BLaER1 treated with 17β-estradiol and CSF1 and Interleukin-3, amounts not matched to agents 10 nM and 100 nM (cell line): ENCODE measurements at regions not wholly inside any gene's neighbourhood (a gene's known extent, or its start where the extent isn't known, plus 50 kb on each side); places are given as distances from the start of the nearest gene placed in this dataset.

Experiments
- H3K27ac ChIP-seq, 11 experiments: shearing (Covaris generic); formaldehyde crosslinking; 2 replicates each; pipeline ENCODE4 v1.8.1; 2022
- H3K27me3 ChIP-seq, 11 experiments: shearing (Covaris generic); formaldehyde crosslinking; 2 replicates each; pipeline ENCODE4 v1.8.1; 2022
- H3K36me3 ChIP-seq, 11 experiments: shearing (Covaris generic); formaldehyde crosslinking; 2 replicates each; pipeline ENCODE4 v1.8.1; 2022
- H3K4me1 ChIP-seq, 10 experiments: shearing (Covaris generic); formaldehyde crosslinking; 2 replicates each; pipeline ENCODE4 v1.8.1; 2022
- H3K4me2 ChIP-seq, 11 experiments: shearing (Covaris generic); formaldehyde crosslinking; 2 replicates each; pipeline ENCODE4 v1.8.1; 2022
- H3K4me3 ChIP-seq, 10 experiments: shearing (Covaris generic); formaldehyde crosslinking; 2 replicates each; pipeline ENCODE4 v1.8.1; 2022
- H3K9ac ChIP-seq, 11 experiments: shearing (Covaris generic); formaldehyde crosslinking; 2 replicates each; pipeline ENCODE4 v1.8.1; 2022
- H3K9me3 ChIP-seq, 11 experiments: shearing (Covaris generic); formaldehyde crosslinking; replicated peaks in 1 of 11; 2 replicates each; pipeline ENCODE4 v1.8.1; 2022
- H4K20me1 ChIP-seq, 11 experiments: shearing (Covaris generic); formaldehyde crosslinking; 2 replicates each; pipeline ENCODE4 v1.8.1; 2022
- Cebpa-rat ChIP-seq, 11 experiments: shearing (Covaris generic); IDR thresholded peaks; 2 replicates each; pipeline ENCODE4 v1.8.1; 2022

DNA sequence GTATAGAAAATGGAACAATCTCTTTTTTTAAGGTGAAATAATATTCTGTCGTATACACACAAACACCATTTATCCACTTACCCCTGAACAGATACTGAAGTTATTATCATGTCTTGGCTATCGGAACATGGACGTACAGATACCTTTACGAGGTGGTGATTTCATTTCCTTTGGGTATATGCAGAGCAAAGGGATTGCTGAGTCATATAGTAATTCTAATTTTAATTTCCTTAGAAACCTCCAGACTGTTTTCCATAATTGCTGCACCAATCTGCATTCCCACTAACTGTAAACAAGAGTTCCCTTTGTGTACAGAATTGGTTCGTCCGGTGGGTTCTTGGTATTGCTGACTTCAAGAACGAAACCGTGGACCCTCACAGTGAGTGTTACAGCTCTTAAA, 179.4 kb downstream of the SHOX2 start:
- no peaks in the 10 kb centered on the region for H3K36me3 ChIP-seq
- no peaks in the 10 kb centered on the region for H3K4me1 ChIP-seq
- H3K4me3 ChIP-seq: no peak overlapping the region
- no peak for TF ChIP-seq Cebpa-rat (IDR thresholded peaks at IDR 0.05)
- no peaks in the 10 kb centered on the region for H4K20me1 ChIP-seq
- H3K9ac ChIP-seq: no peak overlapping the region
- H3K9me3 ChIP-seq: peaks cover 0 to 6% (median 0%) of the 10 kb centered on the region in 11 experiments; a peak in 3 of 22 replicates
- no peak overlapping the region for H3K4me2 ChIP-seq
- H3K27ac ChIP-seq: no peak overlapping the region
- no peaks in the 10 kb centered on the region for H3K27me3 ChIP-seq

DNA sequence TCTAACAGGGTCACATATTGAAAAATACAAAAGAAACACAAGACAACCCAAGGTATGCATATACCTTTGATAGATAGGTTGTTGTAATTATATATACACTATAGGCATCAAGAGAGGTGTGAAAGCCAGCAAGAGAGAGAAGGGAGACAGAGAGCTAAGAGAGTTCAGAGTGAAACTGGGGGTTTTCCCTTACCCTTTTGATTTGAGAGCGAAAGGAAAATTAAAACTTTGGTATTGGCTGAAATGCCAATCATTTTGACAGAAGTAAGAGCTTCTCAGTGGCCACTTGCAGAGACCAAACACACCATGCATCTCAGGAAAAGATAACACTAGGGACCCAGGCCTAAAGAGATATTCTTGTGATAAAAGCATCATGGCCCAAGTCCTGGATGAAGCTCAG, 183.6 kb downstream of the SHOX2 start:
- H4K20me1 ChIP-seq: no peaks in the 10 kb centered on the region
- TF ChIP-seq Cebpa-rat (IDR thresholded peaks at IDR 0.05): no peak

GRCh38 chr3:157921811-157922210, 184.4 kb downstream of the SHOX2 start:
- no peak for TF ChIP-seq Cebpa-rat (IDR thresholded peaks at IDR 0.05)
- no peak overlapping the region for H3K27ac ChIP-seq
- H3K9ac ChIP-seq: no peak overlapping the region
- no peak overlapping the region for H3K4me3 ChIP-seq
- no peaks in the 10 kb centered on the region for H3K9me3 ChIP-seq
- peaks cover 0 to 10% (median 3%) of the 10 kb centered on the region in 10 experiments; a peak in 7 of 20 replicates for H3K4me1 ChIP-seq
- no peaks in the 10 kb centered on the region for H4K20me1 ChIP-seq
- H3K4me2 ChIP-seq: no peak overlapping the region
- no peaks in the 10 kb centered on the region for H3K36me3 ChIP-seq
- no peaks in the 10 kb centered on the region for H3K27me3 ChIP-seq

More for the DNA sequence above, 183.6 kb downstream of the SHOX2 start:
- Histone ChIP-seq H3K4me2 (no peak overlapping the region), H3K27ac (no peak overlapping the region), H3K36me3 (no peaks in the 10 kb centered on the region), H3K4me3 (no peak overlapping the region), H3K27me3 (no peaks in the 10 kb centered on the region), H3K9me3 (peaks cover 0 to 6% (median 0%) of the 10 kb centered on the region in 11 experiments; a peak in 3 of 22 replicates), H3K9ac (no peak overlapping the region), H3K4me1 (peaks cover 0 to 10% (median 3%) of the 10 kb centered on the region in 10 experiments; a peak in 7 of 20 replicates)

DNA sequence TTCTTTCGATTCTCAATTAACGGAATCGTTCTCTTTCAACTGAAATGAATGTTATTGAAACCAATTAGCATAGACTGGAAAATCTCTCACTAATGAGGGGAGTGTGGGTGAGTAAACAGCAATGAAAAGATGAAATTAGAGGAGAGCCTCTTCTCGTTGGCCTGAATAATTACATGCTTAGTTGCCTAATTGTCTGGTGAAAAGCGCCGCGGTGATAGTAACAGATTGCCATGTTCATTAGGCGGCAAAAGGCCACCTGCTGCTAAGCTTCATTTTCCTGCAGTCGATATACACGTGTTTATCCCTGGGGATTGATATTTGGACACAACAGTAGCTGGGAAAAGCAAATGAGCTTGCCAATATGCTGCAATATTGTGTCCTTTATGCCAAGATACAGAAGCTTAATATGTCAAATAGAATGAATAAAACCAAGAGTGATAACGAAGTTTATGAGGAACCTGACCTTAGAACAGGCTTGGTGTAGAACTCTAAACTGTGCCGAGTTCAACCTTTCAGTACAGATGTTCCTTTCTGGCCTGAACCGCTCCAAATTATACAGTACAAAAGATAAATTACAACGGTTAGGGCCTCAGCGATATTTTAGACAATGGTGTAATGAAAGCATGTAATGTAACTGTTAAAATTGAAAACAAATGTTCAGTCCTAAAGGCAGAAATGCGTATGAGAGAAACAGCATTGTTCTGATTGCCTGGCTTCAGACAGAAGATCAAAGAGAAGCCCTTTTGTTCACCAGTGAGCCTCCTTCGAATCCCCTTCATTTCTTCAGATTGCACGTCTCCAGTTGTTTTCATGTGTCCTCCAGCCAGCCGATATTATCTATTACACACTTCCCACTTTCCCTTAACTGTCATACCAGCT, 185.2 kb downstream of the SHOX2 start:
- Histone ChIP-seq H3K27me3 (no peaks in the 10 kb centered on the region), H3K27ac (no peak overlapping the region), H3K4me2 (no peak overlapping the region), H3K4me3 (no peak overlapping the region), H4K20me1 (no peaks in the 10 kb centered on the region), H3K9me3 (no peaks in the 10 kb centered on the region), H3K36me3 (no peaks in the 10 kb centered on the region), H3K4me1 (peaks cover 0 to 10% (median 3%) of the 10 kb centered on the region in 10 experiments; a peak in 7 of 20 replicates), H3K9ac (no peak overlapping the region)
- TF ChIP-seq Cebpa-rat (IDR thresholded peaks at IDR 0.05): no peak

- no peaks in the 10 kb centered on the region for H3K36me3 ChIP-seq
- H3K27me3 ChIP-seq: no peaks in the 10 kb centered on the region
- H3K27ac ChIP-seq: no peak overlapping the region
- TF ChIP-seq Cebpa-rat (IDR thresholded peaks at IDR 0.05): no peak
- peaks cover 0 to 10% (median 3%) of the 10 kb centered on the region in 10 experiments; a peak in 7 of 20 replicates for H3K4me1 ChIP-seq
- H3K4me3 ChIP-seq: no peak overlapping the region
- no peaks in the 10 kb centered on the region for H4K20me1 ChIP-seq
- H3K9ac ChIP-seq: no peak overlapping the region
- H3K9me3 ChIP-seq: no peaks in the 10 kb centered on the region
- H3K4me2 ChIP-seq: no peak overlapping the region
Observed at GRCh38 chr3:157919319-157919887, 186.8 kb downstream of the SHOX2 start.

- Histone ChIP-seq H3K27me3 (no peaks in the 10 kb centered on the region), H3K27ac (peak overlapping the region in 7 of 11 experiments; percentile 17 to 66 (median 42); a peak in 10 of 22 replicates), H4K20me1 (no peaks in the 10 kb centered on the region), H3K4me1 (peaks cover 0 to 10% (median 3%) of the 10 kb centered on the region in 10 experiments; a peak in 7 of 20 replicates), H3K4me3 (no peak overlapping the region), H3K36me3 (no peaks in the 10 kb centered on the region), H3K9me3 (no peaks in the 10 kb centered on the region), H3K9ac (no peak overlapping the region; a peak in 1 of 22 replicates), H3K4me2 (peak overlapping the region in 6 of 11 experiments; percentile 2 to 49 (median 30); a peak in 10 of 22 replicates)
- TF ChIP-seq Cebpa-rat (IDR thresholded peaks at IDR 0.05): peak in 4 of 11 experiments; percentile 27 to 34 (median 31); a peak in 3 of 22 replicates
Observed at GRCh38 chr3:157918402-157918801, 187.8 kb downstream of the SHOX2 start.

DNA sequence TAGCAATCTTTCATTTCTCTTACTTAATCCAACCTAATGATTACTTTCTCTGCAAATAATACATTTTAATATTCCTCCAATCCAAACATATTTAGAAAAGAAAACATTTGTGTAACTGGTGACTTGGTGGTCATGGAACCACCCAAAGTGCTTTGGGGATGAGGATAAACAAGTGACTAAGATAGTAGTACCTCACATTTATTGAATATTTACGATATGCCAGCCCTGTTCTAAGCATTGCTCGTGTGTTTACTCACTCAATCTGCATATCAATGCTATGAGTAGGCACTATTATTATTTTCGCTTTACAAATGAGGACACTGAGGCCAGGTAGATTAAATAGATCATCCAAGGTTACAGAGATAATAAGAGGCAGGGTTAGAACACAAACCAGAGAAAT, 189.5 kb downstream of the SHOX2 start:
- H4K20me1 ChIP-seq: no peaks in the 10 kb centered on the region
- H3K4me2 ChIP-seq: no peak overlapping the region
- peaks cover 0 to 10% (median 3%) of the 10 kb centered on the region in 10 experiments; a peak in 7 of 20 replicates for H3K4me1 ChIP-seq
- no peak overlapping the region for H3K4me3 ChIP-seq
- no peaks in the 10 kb centered on the region for H3K9me3 ChIP-seq
- no peak overlapping the region for H3K27ac ChIP-seq
- no peaks in the 10 kb centered on the region for H3K27me3 ChIP-seq
- H3K36me3 ChIP-seq: no peaks in the 10 kb centered on the region
- no peak overlapping the region for H3K9ac ChIP-seq
- no peak for TF ChIP-seq Cebpa-rat (IDR thresholded peaks at IDR 0.05)

GRCh38 chr3:157914882-157915281, 191.3 kb downstream of the SHOX2 start:
- H3K4me2 ChIP-seq: no peak overlapping the region
- H3K4me1 ChIP-seq: peaks cover 0 to 10% (median 3%) of the 10 kb centered on the region in 10 experiments; a peak in 7 of 20 replicates
- H3K9me3 ChIP-seq: no peaks in the 10 kb centered on the region
- no peak overlapping the region for H3K4me3 ChIP-seq
- no peaks in the 10 kb centered on the region for H4K20me1 ChIP-seq
- no peaks in the 10 kb centered on the region for H3K36me3 ChIP-seq
- H3K27ac ChIP-seq: no peak overlapping the region
- no peaks in the 10 kb centered on the region for H3K27me3 ChIP-seq
- H3K9ac ChIP-seq: no peak overlapping the region
- no peak for TF ChIP-seq Cebpa-rat (IDR thresholded peaks at IDR 0.05)

DNA sequence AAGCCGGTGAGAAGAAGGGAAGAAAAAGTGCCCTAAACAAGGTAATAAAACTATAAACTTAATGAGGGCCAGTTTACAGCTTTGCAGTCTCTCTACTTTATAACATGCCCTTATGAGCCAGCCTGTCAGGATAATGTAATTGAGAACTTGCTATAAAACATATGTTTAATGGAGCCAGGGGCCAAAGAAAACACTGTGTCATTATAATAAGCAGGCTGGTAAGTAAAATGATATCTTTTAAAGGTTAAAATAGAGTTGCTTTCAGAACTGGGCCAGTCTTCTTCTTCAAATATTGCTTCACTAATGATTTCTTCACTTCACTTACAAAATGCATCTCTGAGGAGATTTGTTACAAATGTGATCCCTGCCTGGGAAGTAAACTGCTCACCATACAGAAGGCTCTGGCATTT, 192.5 kb downstream of the SHOX2 start:
- Histone ChIP-seq H3K4me1 (peaks cover 0 to 10% (median 3%) of the 10 kb centered on the region in 10 experiments; a peak in 7 of 20 replicates), H3K4me2 (no peak overlapping the region), H4K20me1 (no peaks in the 10 kb centered on the region), H3K36me3 (no peaks in the 10 kb centered on the region), H3K27me3 (no peaks in the 10 kb centered on the region), H3K4me3 (no peak overlapping the region), H3K27ac (no peak overlapping the region), H3K9me3 (no peaks in the 10 kb centered on the region), H3K9ac (no peak overlapping the region)
- TF ChIP-seq Cebpa-rat (IDR thresholded peaks at IDR 0.05): no peak
